Mesothelial cell of epicardium (in vitro differentiated cells): ENCODE measurements at regions not wholly inside any gene's neighbourhood (a gene's known extent, or its start where the extent isn't known, plus 50 kb on each side); places are given as distances from the start of the nearest gene placed in this dataset.
"Not testable (repeated sequence)": the region's sequence is repeated elsewhere in the genome, so short reads cannot be mapped to it uniquely, and the experiment has no call there.

Experiments
- DNase-seq, 2 experiments: peaks; one replicate each; pipeline ENCODE4 v3.0.0; 2021; ENCODE audit warnings: low spot score in 2 of 2; ENCODE audit not compliant: unreplicated experiment in 2 of 2
- H3K27ac Mint-ChIP-seq: 2 replicates; pipeline ENCODE4 v1.8.0; 2021; ENCODE audit warnings: mixed read lengths
- H3K27me3 Mint-ChIP-seq: 2 replicates; pipeline ENCODE4 v1.8.0; 2021; ENCODE audit warnings: low read depth, mixed read lengths
- H3K36me3 Mint-ChIP-seq: 2 replicates; pipeline ENCODE4 v1.8.0; 2021; ENCODE audit warnings: mixed read lengths
- H3K4me1 Mint-ChIP-seq: 2 replicates; pipeline ENCODE4 v1.8.0; 2021; ENCODE audit warnings: mixed read lengths
- H3K4me3 Mint-ChIP-seq: 2 replicates; pipeline ENCODE4 v1.8.0; 2021; ENCODE audit warnings: mild to moderate bottlenecking, moderate library complexity, mixed read lengths
- H3K9me3 Mint-ChIP-seq: 2 replicates; pipeline ENCODE4 v1.8.0; 2021; ENCODE audit warnings: mixed read lengths
- TF ChIP-seq, protein P1 (sequence below): fragments of 200-600 bp; sonication (generic); IDR thresholded peaks from one replicate; pipeline ENCODE4 v1.5.0; 2021; ENCODE audit warnings: antibody characterized with exemption; ENCODE audit not compliant: unreplicated experiment

DNA sequence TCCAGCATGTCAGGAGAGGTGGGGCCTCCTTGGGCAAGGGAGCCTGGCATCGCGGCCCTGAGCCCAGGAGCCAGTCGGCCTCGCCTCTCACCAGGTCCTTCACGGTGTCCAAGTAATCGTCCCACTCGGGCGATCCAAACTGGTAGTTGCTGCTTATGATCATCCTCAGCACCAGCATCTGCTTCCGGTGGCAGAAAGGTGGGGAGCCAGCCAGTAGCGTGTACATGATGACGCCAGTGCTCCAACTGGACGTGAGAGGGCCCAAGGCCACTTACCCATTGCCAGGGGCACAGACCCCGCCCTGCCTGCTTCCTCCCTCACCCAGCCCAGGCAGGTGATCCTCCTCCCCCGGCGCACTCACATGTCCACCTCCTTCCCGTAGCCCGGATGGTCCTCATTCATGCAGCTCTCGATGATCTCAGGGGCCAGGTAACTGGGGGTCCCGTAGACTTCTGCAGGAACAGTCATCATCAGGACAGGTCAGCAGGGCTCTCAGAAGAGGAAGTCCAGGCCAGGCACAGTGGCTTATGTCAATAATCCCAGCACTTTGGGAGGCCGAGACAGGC is 214.7 kb downstream of the OR4C45 start:
- no peaks in the 10 kb centered on the region for H3K36me3 Mint-ChIP-seq
- no peak overlapping the region for H3K27ac Mint-ChIP-seq
- no peak overlapping the region for H3K4me3 Mint-ChIP-seq
- no peak for DNase-seq
- H3K4me1 Mint-ChIP-seq = no peaks in the 10 kb centered on the region
- TF ChIP-seq, protein P1, sequence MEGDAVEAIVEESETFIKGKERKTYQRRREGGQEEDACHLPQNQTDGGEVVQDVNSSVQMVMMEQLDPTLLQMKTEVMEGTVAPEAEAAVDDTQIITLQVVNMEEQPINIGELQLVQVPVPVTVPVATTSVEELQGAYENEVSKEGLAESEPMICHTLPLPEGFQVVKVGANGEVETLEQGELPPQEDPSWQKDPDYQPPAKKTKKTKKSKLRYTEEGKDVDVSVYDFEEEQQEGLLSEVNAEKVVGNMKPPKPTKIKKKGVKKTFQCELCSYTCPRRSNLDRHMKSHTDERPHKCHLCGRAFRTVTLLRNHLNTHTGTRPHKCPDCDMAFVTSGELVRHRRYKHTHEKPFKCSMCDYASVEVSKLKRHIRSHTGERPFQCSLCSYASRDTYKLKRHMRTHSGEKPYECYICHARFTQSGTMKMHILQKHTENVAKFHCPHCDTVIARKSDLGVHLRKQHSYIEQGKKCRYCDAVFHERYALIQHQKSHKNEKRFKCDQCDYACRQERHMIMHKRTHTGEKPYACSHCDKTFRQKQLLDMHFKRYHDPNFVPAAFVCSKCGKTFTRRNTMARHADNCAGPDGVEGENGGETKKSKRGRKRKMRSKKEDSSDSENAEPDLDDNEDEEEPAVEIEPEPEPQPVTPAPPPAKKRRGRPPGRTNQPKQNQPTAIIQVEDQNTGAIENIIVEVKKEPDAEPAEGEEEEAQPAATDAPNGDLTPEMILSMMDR = no peak
- peaks cover 33% of the 10 kb centered on the region for H3K9me3 Mint-ChIP-seq
- H3K27me3 Mint-ChIP-seq = no peaks in the 10 kb centered on the region

DNA sequence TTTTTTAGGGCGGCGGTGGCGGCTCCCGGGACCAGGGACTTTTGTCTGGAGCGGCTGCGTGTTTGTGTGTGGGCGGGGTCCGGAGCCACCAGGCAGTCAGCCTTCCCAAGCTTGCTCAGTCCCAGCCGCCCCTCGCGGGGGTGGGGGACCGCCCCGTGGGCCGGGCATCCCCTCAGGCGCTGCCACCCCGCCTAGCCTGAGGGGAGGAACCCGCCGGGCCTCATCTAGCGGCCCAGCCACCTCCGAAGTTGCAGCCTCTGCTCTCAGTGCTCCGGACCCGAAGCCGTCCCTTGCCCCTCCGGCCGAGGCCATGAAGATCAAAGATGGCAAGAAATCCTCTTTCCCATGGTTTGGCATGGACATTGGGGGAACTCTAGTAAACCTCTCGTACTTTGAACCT is 235.2 kb downstream of the OR4C45 start:
- Mint-ChIP-seq H3K27me3 (no peaks in the 10 kb centered on the region), H3K27ac (no peak overlapping the region), H3K9me3 (peaks cover 56% of the 10 kb centered on the region), H3K4me3 (no peak overlapping the region), H3K4me1 (no peaks in the 10 kb centered on the region), H3K36me3 (peaks cover 2% of the 10 kb centered on the region)
- no peak for DNase-seq
- TF ChIP-seq, protein P1 = no peak

DNA sequence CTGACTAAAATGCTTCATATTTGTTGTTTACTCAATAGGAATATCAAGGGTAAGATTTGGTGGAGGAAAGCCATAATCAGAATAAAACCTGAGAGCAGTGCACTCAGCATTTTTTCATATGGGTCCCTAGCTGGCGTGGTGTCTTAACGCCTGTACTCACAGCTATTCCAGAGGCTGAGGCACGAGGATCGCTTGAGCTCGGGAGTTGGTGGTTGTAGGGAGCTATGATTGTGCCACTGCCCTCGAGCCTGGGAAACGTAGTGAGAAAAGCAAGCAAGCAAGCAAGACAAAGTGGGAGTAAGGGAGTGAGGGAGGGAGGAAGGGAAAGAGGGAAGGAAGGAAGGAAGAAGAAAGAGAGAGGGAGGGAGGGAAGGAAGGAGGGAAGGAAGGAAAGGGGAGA is 242.5 kb downstream of the OR4C45 start:
- peaks cover 68% of the 10 kb centered on the region for H3K9me3 Mint-ChIP-seq
- no peak overlapping the region for H3K4me3 Mint-ChIP-seq
- TF ChIP-seq, protein P1 = no peak
- H3K4me1 Mint-ChIP-seq = no peaks in the 10 kb centered on the region
- DNase-seq = no peak
- H3K36me3 Mint-ChIP-seq = no peaks in the 10 kb centered on the region
- H3K27me3 Mint-ChIP-seq = no peaks in the 10 kb centered on the region
- no peak overlapping the region for H3K27ac Mint-ChIP-seq

DNA sequence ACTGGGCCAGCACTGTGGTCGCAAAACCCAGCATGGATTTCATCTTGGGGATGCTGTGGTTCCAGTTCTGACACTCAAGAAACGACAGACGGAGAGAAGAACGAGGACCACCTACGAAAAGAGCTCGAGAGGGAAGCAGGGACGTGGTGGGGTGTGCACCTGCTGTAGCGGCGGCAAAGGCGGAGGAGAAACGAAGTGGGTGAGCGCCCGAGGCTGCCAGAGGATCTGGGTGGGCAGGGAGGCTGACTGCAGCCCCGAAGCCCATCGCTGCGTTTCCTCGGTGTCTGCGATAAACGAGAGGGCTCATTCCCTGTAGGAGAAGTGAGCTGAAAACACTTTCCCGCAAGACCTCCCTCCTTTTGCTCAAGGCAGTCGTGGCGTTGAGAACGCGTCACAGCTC is 246.1 kb downstream of the OR4C45 start:
- no peaks in the 10 kb centered on the region for H3K4me1 Mint-ChIP-seq
- no peak overlapping the region for H3K27ac Mint-ChIP-seq
- no peaks in the 10 kb centered on the region for H3K27me3 Mint-ChIP-seq
- no peaks in the 10 kb centered on the region for H3K36me3 Mint-ChIP-seq
- no peak for DNase-seq
- no peak overlapping the region for H3K4me3 Mint-ChIP-seq
- peaks cover 76% of the 10 kb centered on the region for H3K9me3 Mint-ChIP-seq
- TF ChIP-seq, protein P1 = no peak

DNA sequence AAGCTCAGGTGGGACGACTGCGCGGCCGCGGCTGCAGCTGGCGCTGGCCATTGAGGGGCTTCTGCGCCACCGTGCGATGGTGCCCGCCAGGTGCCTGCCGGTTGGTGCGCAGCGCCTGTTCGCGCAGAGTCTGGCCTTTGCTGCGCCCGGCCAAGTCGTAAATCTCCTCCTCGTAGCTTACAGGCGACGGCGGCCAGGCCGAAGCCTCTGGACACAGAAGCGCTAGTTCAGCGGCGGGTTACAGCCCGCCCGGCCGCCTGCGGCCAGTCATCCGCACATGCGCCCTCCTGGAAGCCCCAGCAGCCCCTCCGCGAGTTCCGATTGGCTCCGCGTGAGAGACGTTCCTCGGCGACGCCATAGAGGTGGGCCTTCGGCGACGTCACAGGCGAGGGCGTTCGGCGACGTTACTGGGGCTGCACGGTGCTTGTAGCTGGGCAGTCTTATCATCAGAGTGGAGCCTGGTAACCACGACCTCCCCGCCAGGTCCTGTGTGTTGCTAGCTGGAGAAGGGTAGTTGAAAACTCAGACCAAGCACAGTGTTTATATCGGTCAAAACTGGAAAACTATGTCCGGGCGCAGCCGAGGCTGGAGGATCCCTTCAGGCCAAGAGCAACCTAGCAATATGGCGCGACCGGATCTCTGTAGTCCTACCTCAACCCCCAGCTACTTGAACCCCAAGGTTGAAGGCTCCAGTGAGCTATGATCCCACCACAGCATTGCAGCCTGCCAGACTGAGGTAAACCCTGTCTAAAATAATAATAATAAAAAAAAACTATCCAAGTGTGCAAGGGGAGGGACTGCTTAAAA is 265.7 kb downstream of the OR4C45 start:
- DNase-seq = no peak
- Mint-ChIP-seq H3K36me3 (no peaks in the 10 kb centered on the region), H3K4me3 (no peak overlapping the region), H3K27ac (no peak overlapping the region), H3K27me3 (no peaks in the 10 kb centered on the region), H3K9me3 (peaks cover 23% of the 10 kb centered on the region), H3K4me1 (no peaks in the 10 kb centered on the region)
- TF ChIP-seq, protein P1 = no peak

DNA sequence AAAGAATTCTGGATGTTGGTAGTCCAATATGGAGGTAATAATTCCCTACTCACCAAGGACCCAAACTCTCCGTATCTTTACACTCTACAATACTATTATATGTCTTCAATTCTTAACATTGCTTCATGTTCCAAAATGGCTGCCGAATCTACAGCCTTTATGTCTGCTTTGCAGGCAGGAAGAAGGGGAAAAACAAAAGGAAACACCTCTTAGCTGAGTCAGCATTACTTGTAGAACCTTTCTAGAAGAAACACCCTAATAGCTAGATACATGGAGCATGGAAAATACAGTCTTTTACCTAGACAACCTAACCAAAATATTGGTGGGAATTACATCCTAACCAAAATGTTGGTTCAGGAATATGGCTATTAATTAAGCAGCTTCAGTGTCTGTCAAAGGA is 298.0 kb downstream of the OR4C45 start:
- peaks cover 71% of the 10 kb centered on the region for H3K9me3 Mint-ChIP-seq
- H3K27me3 Mint-ChIP-seq, DNase-seq, H3K27ac Mint-ChIP-seq, H3K36me3 Mint-ChIP-seq, H3K4me1 Mint-ChIP-seq, H3K4me3 Mint-ChIP-seq: not testable (repeated sequence)
